B cell (primary cell): ENCODE measurements at regions not wholly inside any gene's neighbourhood (a gene's known extent, or its start where the extent isn't known, plus 50 kb on each side); places are given as distances from the start of the nearest gene placed in this dataset.

ENCODE experiments used
- CTCF ChIP-seq: fragments of 200-600 bp; IDR thresholded peaks from one replicate; pipeline ENCODE4 v1.8.0; 2022; ENCODE audit warnings: antibody characterized with exemption, mild to moderate bottlenecking
- EZH2 ChIP-seq: IDR thresholded peaks from 2 replicates; pipeline ENCODE4 v1.6.1; 2012; ENCODE audit warnings: borderline replicate concordance, low read depth, mild to moderate bottlenecking, moderate library complexity, low read length; ENCODE audit not compliant: insufficient read depth, poor library complexity, severe bottlenecking

DNA sequence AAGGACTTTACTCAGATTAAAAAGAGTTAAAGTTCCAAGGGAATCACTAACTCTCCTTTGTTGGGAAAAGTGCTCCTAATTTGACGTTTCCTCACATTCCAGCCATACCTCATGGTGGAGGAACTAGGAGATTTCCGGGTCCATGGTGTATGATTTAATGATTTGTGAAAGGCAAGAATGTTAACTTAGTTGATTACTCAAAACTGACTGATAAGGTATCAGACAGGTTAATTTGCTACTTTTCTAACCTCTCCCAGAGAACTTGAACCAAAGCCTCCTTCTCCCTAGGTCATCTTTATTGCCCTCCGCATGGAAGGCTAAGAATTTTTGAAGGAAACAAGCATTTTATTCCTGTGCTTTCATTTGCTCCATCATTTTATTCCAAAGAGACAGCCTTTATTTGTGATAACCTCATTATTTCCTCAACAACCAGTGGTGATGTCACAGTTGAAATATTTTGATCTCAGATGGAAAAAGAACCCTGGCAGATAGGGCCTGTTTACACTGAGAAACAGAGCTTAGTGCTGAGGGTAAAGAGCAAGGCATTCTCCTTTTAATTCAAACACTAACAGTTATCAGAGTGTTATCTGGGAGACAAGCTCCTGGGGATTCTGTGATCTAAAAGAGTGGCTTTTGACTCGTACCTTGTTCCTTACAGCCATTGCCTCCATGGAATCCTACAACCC is 57.4 kb upstream of the BMP2 start:
- TF ChIP-seq CTCF (no peak), EZH2 (no peak)
